DMS153 treated with DMSO at 0.1 percent for 48 hours (cell line): ENCODE measurements at regions not wholly inside any gene's neighbourhood (a gene's known extent, or its start where the extent isn't known, plus 50 kb on each side); places are given as distances from the start of the nearest gene placed in this dataset.

Experiments used
- DNase-seq: peaks from one replicate; lab custom pipeline; 2025; ENCODE audit not compliant: unreplicated experiment; lab: John Stamatoyannopoulos, UW

- DNase-seq = no peak
Observed at GRCh38 chr14:80446356-80446755, 235.1 kb upstream of the DIO2 start.

- no peak for DNase-seq
Observed at GRCh38 chr14:80445605-80446004, 234.3 kb upstream of the DIO2 start.

- DNase-seq = no peak
Observed at GRCh38 chr14:80434574-80435321, 223.4 kb upstream of the DIO2 start.

GRCh38 chr14:80433811-80434210 lies 222.5 kb upstream of the DIO2 start:
- no peak for DNase-seq

GRCh38 chr14:80428671-80429070 lies 217.4 kb upstream of the DIO2 start:
- no peak for DNase-seq

DNA sequence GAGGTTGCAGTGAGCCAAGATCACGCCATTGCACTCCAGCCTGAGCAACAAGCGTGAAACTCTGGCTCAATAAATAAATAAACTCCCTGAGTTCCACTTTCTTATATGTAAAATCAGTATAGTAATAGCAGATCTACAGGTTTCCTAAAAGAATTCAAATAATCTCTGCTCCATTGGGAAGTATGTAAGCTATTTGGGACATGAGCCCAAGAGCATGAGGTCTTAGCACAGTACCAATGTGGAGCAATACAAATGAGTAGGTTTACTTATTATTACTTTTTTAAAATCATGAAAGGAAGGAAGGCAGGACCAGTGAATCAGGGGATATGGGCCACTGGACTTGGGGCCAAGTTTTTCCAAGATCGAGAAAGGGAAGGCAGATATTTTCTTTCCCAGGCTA lies 216.9 kb upstream of the DIO2 start:
- no peak for DNase-seq

GRCh38 chr14:80427101-80427500 lies 215.8 kb upstream of the DIO2 start:
- DNase-seq = no peak

- no peak for DNase-seq
Observed at GRCh38 chr14:80426683-80427082, 215.4 kb upstream of the DIO2 start.

DNA sequence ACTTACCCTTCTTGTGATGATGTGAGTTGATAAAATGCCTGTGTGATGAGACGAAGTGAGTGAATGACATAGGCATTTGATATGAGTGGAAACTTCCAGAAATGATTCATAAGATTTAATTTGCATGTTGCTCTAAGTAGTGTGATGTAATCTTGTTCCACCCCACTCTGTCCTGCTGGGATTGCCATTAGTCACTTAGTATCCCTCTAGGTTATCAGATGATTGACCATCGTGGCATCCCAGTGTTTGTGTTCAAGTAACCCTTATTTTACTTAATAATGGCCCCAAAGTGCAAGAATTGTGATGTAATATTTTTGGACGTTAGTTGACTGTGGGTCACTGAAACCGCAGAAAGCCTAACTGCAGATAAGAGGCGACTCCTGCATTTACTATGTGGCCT lies 214.4 kb upstream of the DIO2 start:
- no peak for DNase-seq

DNA sequence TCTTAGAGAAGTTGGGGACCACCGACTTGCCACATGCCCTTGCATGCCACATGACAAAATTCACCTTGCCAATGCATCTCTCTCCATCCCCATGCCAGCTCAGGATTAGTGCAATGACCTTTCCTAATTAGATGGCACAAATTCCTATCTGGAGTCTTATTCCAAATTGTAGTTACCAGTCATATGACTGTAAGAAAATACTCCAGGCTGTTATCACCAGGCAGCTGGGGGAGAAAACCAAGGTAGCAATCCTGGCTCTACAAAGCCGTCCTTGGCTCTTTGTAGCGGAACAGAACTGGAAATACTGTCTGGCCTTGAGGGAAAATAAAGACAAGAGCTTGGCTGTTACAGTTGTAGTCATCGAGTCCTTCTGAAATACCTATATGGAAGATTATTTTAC lies 208.5 kb upstream of the DIO2 start:
- no peak for DNase-seq

DNA sequence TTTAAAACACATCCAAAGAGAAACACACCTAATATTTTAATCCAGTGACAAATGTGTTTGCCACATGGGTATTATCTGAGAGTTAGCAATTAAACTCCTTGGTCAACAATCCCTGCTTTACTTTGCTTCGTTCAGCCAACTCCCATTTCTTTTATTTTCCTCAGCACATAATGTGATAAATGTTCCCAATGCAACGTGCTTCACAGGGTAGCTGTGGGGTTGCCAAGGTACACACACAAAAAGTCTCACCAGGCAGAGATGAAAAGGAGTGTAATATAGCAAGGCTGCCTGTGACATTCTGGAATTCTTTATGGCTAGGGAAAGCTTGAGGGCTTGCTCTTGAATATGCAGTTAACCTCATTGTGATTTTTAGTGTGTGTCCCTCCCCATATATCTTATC lies 208.0 kb upstream of the DIO2 start:
- DNase-seq = peak; percentile 2

- DNase-seq = no peak
Observed at GRCh38 chr14:80415636-80416035, 204.3 kb upstream of the DIO2 start.

DNA sequence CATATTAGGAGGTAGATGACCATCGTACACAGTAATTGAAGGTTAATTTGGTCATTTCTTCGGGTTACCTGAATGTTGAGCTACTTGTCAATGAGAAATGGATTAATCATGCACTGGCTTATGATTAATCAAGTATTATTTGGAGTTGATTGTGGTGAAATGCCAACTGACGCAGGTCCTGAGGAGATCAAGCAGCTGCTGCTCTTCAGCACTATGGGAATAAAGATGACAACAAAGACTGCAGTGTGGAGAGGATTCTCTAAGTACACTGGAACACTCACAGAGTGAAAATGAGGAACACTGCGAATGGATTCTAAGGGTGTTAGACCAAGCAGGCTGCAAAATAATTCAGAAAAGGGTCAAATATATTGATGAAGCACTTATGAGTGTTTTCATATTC lies 202.8 kb upstream of the DIO2 start:
- DNase-seq = no peak

DNA sequence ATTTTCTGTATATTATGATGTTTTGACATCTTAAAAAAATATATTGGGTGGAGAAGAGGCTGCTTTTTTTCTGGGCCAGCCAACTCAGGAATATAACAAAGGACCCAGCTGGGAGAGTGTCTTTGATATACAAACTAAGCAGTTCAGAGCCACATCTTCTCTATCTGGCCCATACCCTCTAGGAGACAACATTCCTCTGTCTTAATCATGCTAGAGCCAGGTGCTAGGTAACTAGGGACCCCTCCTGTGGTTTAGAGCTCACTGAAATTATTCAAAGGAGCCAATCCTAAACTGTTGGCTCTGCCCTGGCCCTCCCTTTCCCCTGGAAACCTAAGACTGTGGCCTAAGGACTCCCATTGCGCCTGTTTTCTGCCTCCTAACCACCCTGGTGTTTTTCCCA lies 193.1 kb upstream of the DIO2 start:
- DNase-seq = no peak

- no peak for DNase-seq
Observed at GRCh38 chr14:80403036-80403435, 191.7 kb upstream of the DIO2 start.

- DNase-seq = no peak
Observed at GRCh38 chr14:80395031-80395430, 183.7 kb upstream of the DIO2 start.

DNA sequence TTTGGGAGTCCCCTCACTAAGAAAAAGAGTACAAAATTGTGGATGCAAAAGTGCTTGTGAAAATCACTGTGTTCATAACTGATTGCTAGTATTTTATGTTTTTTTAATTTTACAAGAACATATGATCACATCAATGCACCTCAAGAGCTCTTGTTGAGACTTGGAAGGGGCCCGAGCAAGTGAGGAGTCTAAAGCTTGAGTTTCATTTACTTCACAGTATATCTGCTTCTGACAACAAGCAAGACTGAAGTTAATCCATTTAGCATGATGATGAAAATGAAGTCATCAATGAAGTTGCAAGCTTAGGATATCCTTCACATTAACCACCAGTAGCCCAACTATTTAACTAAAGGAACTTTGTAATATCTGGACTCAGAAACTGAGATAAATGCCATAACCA lies 182.5 kb upstream of the DIO2 start:
- no peak for DNase-seq

DNA sequence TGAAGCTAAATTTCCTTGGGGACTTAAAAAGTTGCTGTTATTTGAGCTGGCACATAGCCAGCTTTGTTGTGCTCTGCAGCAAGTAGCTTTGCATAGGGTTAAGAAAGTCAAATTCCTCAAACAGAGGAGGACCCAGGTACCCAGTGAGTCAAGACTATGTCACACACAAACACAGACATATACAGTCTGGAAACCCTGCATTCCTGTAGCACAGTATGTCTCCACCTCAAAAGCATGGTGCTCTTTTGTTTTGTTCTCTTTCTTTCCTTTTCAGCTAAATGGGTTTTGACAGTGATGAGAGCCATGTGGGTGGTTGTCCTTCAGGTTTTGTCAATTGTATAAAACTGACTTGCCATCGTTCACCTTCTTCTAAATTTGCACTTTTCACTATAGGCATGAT lies 179.6 kb upstream of the DIO2 start:
- no peak for DNase-seq

GRCh38 chr14:80388980-80389711 lies 177.8 kb upstream of the DIO2 start:
- DNase-seq = no peak

DNA sequence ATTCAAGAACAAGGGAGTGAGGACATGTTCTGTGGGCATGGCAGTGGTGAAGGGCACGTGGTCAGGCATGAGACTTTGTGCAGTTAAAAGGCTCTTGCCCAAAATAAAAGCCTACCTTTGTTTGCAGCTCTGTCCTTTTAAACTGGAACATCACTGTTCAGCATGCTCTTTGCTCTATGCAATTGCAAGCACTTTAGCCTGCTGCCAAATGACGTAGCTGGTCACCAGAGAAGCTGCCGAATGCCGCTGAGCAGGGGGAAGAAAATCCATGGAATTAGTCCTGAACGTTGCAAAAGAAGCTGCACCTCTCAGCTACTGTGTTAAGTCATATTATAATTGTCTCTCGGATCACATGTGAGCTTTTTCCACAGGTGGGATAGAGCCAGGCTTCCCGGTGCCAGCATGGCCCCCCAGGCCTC lies 176.3 kb upstream of the DIO2 start:
- no peak for DNase-seq

DNA sequence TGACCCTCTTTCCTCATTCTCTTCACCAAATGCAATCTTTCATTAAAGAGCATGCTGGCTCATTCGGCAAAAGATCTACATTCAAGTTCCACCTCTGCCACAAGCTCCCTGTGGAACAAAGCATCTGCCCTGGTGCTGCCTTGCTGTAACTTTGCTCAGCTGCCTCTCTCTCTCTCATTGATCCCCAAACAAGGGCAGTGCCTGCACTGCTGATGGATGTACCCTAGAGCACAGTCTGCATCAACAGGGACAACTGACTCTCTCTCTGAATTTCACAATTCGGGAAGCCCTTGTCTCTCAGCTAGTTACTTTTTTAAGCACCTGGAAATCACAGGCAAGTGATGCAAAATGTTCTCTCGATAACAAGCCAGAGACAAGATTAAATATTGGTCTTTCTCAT lies 174.0 kb upstream of the DIO2 start:
- DNase-seq = no peak

DNA sequence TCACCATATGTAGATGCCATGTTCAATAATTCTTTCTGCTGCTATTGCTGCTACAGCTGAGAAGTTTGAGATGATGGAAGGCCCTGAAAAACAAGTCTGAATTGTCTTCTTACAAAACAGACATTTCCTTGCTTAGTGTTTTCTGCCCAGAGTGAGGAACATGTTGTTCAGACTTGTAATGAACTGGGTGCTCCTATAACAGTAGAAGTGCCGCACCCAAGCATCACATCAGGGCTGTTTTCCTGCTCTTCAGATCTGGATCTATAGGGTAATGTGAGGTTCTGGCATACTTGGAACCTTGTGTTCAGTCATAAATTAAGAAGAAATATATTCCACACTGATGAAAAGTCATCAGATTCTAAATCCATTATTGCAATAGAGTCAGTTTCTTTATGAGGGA lies 171.9 kb upstream of the DIO2 start:
- DNase-seq = no peak
